ENCODE measurements at regions not wholly inside any gene's neighbourhood (a gene's known extent, or its start where the extent isn't known, plus 50 kb on each side); places are given as distances from the start of the nearest gene placed in this dataset.

- no peak for TF ChIP-seq CTCF (IDR thresholded peaks at IDR 0.05; ENCODE audit: low read depth, low read length, poor library complexity, severe bottlenecking)
- TF ChIP-seq EZH2phosphoT487 (IDR thresholded peaks at IDR 0.05; ENCODE audit: borderline replicate concordance, low read length), result no peak
These were observed 548.8 kb upstream of the ADAMTS5 start for GRCh38 chr21:27515676-27516075.
